Heart left ventricle (tissue), 16 donors: ENCODE measurements at regions not wholly inside any gene's neighbourhood (a gene's known extent, or its start where the extent isn't known, plus 50 kb on each side); places are given as distances from the start of the nearest gene placed in this dataset.

Experiments used
- ATAC-seq, 4 donors: fragments of 200-7000 bp; cut with Tn5 transposase; one replicate each; pipeline ENCODE4 v1.9.1; 2020 to 2022; ENCODE audit warnings: moderate library complexity in 4 of 4, mild to moderate bottlenecking in 3 of 4, moderate number of reproducible peaks in 1 of 4
- DNase-seq, 5 donors: peaks; one replicate each; pipeline ENCODE4 v3.0.0-alpha.2; 2020
- H3K27ac ChIP-seq, 12 donors: fragments of 200-600 bp; sonication (generic) in 4 of 12; one replicate each; pipeline versions ENCODE4 v1.5.0 to v1.8.0; 2016 to 2022; ENCODE audit warnings: mild to moderate bottlenecking in 2 of 12
- H3K27me3 ChIP-seq, 9 donors: fragments of 200-600 bp; sonication (generic) in 2 of 9; one replicate each; pipeline versions ENCODE4 v1.5.1 to v1.8.0; 2016 to 2022; ENCODE audit warnings: mild to moderate bottlenecking in 3 of 9
- H3K36me3 ChIP-seq, 9 donors: fragments of 200-600 bp; sonication (generic) in 2 of 9; one replicate each; pipeline versions ENCODE4 v1.5.0 to v1.8.0; 2018 to 2022; ENCODE audit warnings: mild to moderate bottlenecking in 2 of 9
- H3K4me1 ChIP-seq, 12 donors: fragments of 200-600 bp; sonication (generic) in 4 of 12; one replicate each; pipeline versions ENCODE4 v1.5.0 to v1.8.0; 2016 to 2022; ENCODE audit warnings: mild to moderate bottlenecking in 3 of 12
- H3K4me3 ChIP-seq, 12 donors: fragments of 200-600 bp; sonication (generic) in 4 of 12; one replicate each; pipeline versions ENCODE4 v1.5.0 to v1.8.0; 2017 to 2022; ENCODE audit warnings: mild to moderate bottlenecking in 9 of 12, moderate library complexity in 4 of 12
- H3K9me3 ChIP-seq, 12 donors: fragments of 200-600 bp; sonication (generic) in 4 of 12; one replicate each; pipeline versions ENCODE4 v1.5.0 to v1.8.0; 2016 to 2022; ENCODE audit warnings: mild to moderate bottlenecking in 1 of 12
- POLR2A ChIP-seq, 2 donors: fragments of 450-650 bp; IDR thresholded peaks; one replicate each; pipeline ENCODE4 v1.6.1; 2017; ENCODE audit warnings: antibody characterized with exemption in 2 of 2, mild to moderate bottlenecking in 2 of 2, moderate library complexity in 2 of 2
- WGBS, 4 donors: extraction: QIAGEN DNeasy Blood & Tissue Kit in 2 of 4; methylation state at CpG; one replicate each; pipeline versions ENCODE4 v1.1.5 to v1.1.7; 2013 to 2018; 5-methylcytosine and 5-hydroxymethylcytosine counted together
- intact Hi-C, 10 donors: fragments of 100-400 bp; cut with DNase I; formaldehyde crosslinking; loops; one replicate each; pipeline versions ENCODE4 v1.11.1 to v1.14.2; 2022
- TF ChIP-seq, protein P1 (sequence below), 12 donors: fragments of 200-600 bp; sonication (generic) in 4 of 12; IDR thresholded peaks; one replicate each; pipeline versions ENCODE4 v1.5.0 to v1.8.0; 2018 to 2022; ENCODE audit warnings: antibody characterized with exemption in 12 of 12, mild to moderate bottlenecking in 5 of 12
- donor health status: ischemic (EF 13 %, LVEDD 7.1; RV severe dilation, severe dysfunction).
- donor health status: healthy with polysubstance abuse.
- donor health status: DM: no; HTN: yes; CAD: no.
- donor health status: DM: no; HTN: no; CAD: no.
- donor health status: ischemic (EF 25% LVEDD 6.9; RV normal size, moderate dysfunction).
- donor health status: ischemic (EF 25% LVEDD 5.7; RV mildly dilated, moderate dysfunction).
- donor health status: healthy.
- donor health status: DM: yes; HTN: yes; CAD: no.
- donor health status: ischemic (EF 35%, LVEDD 5.7; RV mildly dilated, moderate dysfunction).
- donor health status: nonischemic (EF 11% LVEDD 7.7; RV severe dilation, severe dysfunction).
- donor health status: DM: yes; HTN: yes; CAD: no.
- donor health status: PGD.
- donor health status: ischemic (EF 29% LVEDD 5.4; RV normal size, mild dysfunction).
- donor health status: nonischemic (EF 23%, LVEDD 6.1; RV moderate dilation, normal function).

DNA sequence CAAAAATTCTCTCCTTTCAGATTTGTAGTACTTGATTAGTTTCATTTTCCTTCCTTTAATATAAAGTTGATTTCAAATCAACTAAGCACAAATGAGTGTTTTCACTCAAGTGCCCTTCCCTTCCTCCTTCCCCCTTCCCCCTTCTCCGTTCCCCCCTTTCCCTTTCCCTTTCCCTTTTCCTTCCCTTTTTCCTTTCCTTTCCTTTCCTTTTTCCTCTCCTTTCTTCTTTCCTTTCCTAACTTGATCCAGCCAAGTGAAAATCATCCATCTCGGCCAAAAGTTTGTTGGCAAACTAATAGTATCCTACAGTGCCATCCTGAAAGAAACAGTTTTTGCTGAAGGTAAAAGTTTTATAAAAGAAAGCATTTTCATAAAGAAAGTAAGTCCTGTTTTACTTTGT lies 85.3 kb upstream of the CD180 start:
- Histone ChIP-seq H3K9me3 (peaks cover 0 to 20% (median 10%) of the 10 kb centered on the region in 12 donors), H3K36me3 (no peaks in the 10 kb centered on the region), H3K4me3 (no peak overlapping the region), H3K27me3 (no peaks in the 10 kb centered on the region), H3K4me1 (peaks cover 0 to 8% (median 0%) of the 10 kb centered on the region in 12 donors), H3K27ac (no peak overlapping the region)
- 67 to 82% (median 78%) methylated on average over 2 of the region's 2 CpGs for WGBS, 4 donors
- no peak for TF ChIP-seq POLR2A (IDR thresholded peaks at IDR 0.05)
- TF ChIP-seq, protein P1, sequence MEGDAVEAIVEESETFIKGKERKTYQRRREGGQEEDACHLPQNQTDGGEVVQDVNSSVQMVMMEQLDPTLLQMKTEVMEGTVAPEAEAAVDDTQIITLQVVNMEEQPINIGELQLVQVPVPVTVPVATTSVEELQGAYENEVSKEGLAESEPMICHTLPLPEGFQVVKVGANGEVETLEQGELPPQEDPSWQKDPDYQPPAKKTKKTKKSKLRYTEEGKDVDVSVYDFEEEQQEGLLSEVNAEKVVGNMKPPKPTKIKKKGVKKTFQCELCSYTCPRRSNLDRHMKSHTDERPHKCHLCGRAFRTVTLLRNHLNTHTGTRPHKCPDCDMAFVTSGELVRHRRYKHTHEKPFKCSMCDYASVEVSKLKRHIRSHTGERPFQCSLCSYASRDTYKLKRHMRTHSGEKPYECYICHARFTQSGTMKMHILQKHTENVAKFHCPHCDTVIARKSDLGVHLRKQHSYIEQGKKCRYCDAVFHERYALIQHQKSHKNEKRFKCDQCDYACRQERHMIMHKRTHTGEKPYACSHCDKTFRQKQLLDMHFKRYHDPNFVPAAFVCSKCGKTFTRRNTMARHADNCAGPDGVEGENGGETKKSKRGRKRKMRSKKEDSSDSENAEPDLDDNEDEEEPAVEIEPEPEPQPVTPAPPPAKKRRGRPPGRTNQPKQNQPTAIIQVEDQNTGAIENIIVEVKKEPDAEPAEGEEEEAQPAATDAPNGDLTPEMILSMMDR (IDR thresholded peaks at IDR 0.05): no peak
- intact Hi-C loops: no loop called here
- ATAC-seq (no peak), DNase-seq (no peak)

- Histone ChIP-seq H3K27me3 (no peaks in the 10 kb centered on the region), H3K4me3 (no peak overlapping the region), H3K4me1 (peaks cover 0 to 16% (median 11%) of the 10 kb centered on the region in 12 donors), H3K36me3 (no peaks in the 10 kb centered on the region), H3K9me3 (peaks cover 0 to 19% (median 8%) of the 10 kb centered on the region in 12 donors), H3K27ac (no peak overlapping the region)
- intact Hi-C loops: no loop called here
- ATAC-seq: peak in 1 of 4 donors; percentile 22
- TF ChIP-seq, protein P1 (IDR thresholded peaks at IDR 0.05): no peak
- TF ChIP-seq POLR2A (IDR thresholded peaks at IDR 0.05): no peak
- no peak for DNase-seq
- WGBS, 4 donors: 89 to 94% (median 90%) methylated on average over 9 of the region's 9 CpGs
Measured at GRCh38 chr5:67273689-67274356, 77.2 kb upstream of the CD180 start.

GRCh38 chr5:67272453-67273130 lies 76.0 kb upstream of the CD180 start:
- no peaks in the 10 kb centered on the region for H3K36me3 ChIP-seq
- 67 to 84% (median 74%) methylated on average over 7 of the region's 7 CpGs for WGBS, 4 donors
- H3K27me3 ChIP-seq: no peaks in the 10 kb centered on the region
- no peak for TF ChIP-seq POLR2A (IDR thresholded peaks at IDR 0.05)
- TF ChIP-seq, protein P1 (IDR thresholded peaks at IDR 0.05): no peak
- no peak overlapping the region for H3K4me3 ChIP-seq
- peaks cover 3 to 29% (median 23%) of the 10 kb centered on the region in 12 donors for H3K4me1 ChIP-seq
- intact Hi-C loops: no loop called here
- no peak for ATAC-seq
- peak overlapping the region in 1 of 12 donors; percentile 90 for H3K27ac ChIP-seq
- peaks cover 0 to 8% (median 0%) of the 10 kb centered on the region in 12 donors for H3K9me3 ChIP-seq
- DNase-seq: no peak

DNA sequence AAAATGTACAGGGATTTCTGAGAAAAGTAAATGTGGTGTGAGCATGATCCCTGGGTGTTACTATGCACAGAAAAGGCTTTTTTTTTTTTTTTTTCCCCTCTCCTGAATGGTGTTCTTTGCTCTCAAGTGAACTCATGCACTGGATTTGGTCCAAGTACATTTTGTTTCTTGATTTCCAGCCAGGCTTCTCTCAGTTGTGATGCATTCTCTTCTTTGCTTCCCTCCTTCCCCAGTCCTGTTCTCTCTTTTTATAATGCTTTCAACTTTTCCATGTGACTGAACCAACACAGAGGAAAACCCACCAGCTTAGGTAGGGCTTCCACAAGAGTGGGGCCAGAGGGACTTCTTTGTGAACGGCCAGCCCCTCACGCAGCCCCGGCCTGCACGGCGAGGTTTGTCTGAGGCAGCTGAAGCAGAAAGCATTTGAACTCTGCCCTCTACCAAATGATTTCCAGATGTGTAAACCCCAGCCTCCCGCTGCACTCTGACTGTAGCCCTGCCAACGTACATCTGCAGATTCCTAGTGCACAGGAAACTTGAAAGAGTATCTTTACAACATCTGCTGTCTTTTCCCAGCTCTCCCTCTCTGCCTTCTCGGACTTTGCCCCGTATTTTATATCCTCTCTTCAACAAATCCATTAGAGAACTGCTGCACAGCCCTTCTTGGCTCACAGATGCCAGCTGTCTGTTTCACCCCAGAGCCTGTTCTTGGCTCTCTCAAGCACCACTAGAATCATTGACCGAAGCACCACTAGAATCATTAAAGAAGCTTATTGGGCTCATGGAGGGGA lies 71.8 kb upstream of the CD180 start:
- no peaks in the 10 kb centered on the region for H3K36me3 ChIP-seq
- intact Hi-C loops: no loop called here
- DNase-seq (peak; percentile 70 to 82 (median 71)), ATAC-seq (peak; percentile 76 to 89 (median 82))
- peak overlapping the region in 7 of 12 donors; percentile 5 to 28 (median 11) for H3K4me3 ChIP-seq
- peaks cover 0 to 6% (median 0%) of the 10 kb centered on the region in 12 donors for H3K9me3 ChIP-seq
- H3K27me3 ChIP-seq: no peaks in the 10 kb centered on the region
- H3K4me1 ChIP-seq: peaks cover 4 to 30% (median 25%) of the 10 kb centered on the region in 12 donors
- no peak for TF ChIP-seq POLR2A (IDR thresholded peaks at IDR 0.05)
- TF ChIP-seq, protein P1 (IDR thresholded peaks at IDR 0.05): no peak
- H3K27ac ChIP-seq: peak overlapping the region; percentile 61 to 94 (median 86)
- 10 to 17% (median 10%) methylated on average over 10 of the region's 10 CpGs for WGBS, 4 donors
